AG09309 (cell line): ENCODE measurements at regions not wholly inside any gene's neighbourhood (a gene's known extent, or its start where the extent isn't known, plus 50 kb on each side); places are given as distances from the start of the nearest gene placed in this dataset.

Source experiments
- DNase-seq: peaks from one replicate; pipeline ENCODE4 v3.0.0-alpha.2; 2010; ENCODE audit warnings: low read depth
- H3K4me3 ChIP-seq: 2 replicates; pipeline ENCODE4 v1.5.1; 2011; ENCODE audit warnings: mild to moderate bottlenecking, low read depth, low read length, moderate library complexity; ENCODE audit not compliant: control insufficient read depth
- CTCF ChIP-seq: IDR thresholded peaks from 2 replicates; pipeline ENCODE4 v1.5.1; 2011; ENCODE audit warnings: mild to moderate bottlenecking, low read depth, low read length, inconsistent platforms; ENCODE audit not compliant: insufficient read depth, control insufficient read depth; ENCODE audit errors: missing control alignments

GRCh38 chr9:28539434-28540070, 966.3 kb upstream of the C9orf72 start:
- no peak for DNase-seq
- no peak for TF ChIP-seq CTCF
- H3K4me3 ChIP-seq = no peak overlapping the region

GRCh38 chr9:28542928-28543327, 969.6 kb upstream of the C9orf72 start:
- H3K4me3 ChIP-seq = no peak overlapping the region
- DNase-seq = no peak
- no peak for TF ChIP-seq CTCF

- no peak for DNase-seq
- H3K4me3 ChIP-seq = no peak overlapping the region
- TF ChIP-seq CTCF = no peak
Measured at GRCh38 chr9:28547527-28547926, 974.2 kb upstream of the C9orf72 start.

- no peak for DNase-seq
- no peak for TF ChIP-seq CTCF
- no peak overlapping the region for H3K4me3 ChIP-seq
Measured at GRCh38 chr9:28563291-28563934, 990.1 kb upstream of the C9orf72 start.

GRCh38 chr9:28583832-28584231, 1010.6 kb upstream of the C9orf72 start:
- TF ChIP-seq CTCF = no peak
- DNase-seq = no peak
- no peak overlapping the region for H3K4me3 ChIP-seq

- DNase-seq = no peak
- no peak for TF ChIP-seq CTCF
- H3K4me3 ChIP-seq = no peak overlapping the region
Measured at GRCh38 chr9:28584542-28584941, 1011.3 kb upstream of the C9orf72 start.
